Activated T-cell treated with anti-CD3 and anti-CD28 coated beads, Interleukin-2, amount 50 U/mL, for 48 hours (primary cell): ENCODE measurements at regions not wholly inside any gene's neighbourhood (a gene's known extent, or its start where the extent isn't known, plus 50 kb on each side); places are given as distances from the start of the nearest gene placed in this dataset.

Experiments
- DNase-seq, 2 experiments: peaks; one replicate each; pipeline ENCODE4 v3.0.0-alpha.2; 2020

- no peak for DNase-seq
Observed at GRCh38 chr7:22586101-22586785, 86.3 kb upstream of the STEAP1B start.

GRCh38 chr7:22584179-22584578, 84.2 kb upstream of the STEAP1B start:
- no peak for DNase-seq

- DNase-seq: no peak
Observed at GRCh38 chr7:22582863-22583622, 83.1 kb upstream of the STEAP1B start.

GRCh38 chr7:22581099-22581498, 81.1 kb upstream of the STEAP1B start:
- DNase-seq: no peak

GRCh38 chr7:22579961-22580360, 80.0 kb upstream of the STEAP1B start:
- DNase-seq: no peak

GRCh38 chr7:22578007-22578733, 78.2 kb upstream of the STEAP1B start:
- DNase-seq: no peak

GRCh38 chr7:22577470-22578001, 77.5 kb upstream of the STEAP1B start:
- DNase-seq: no peak

- DNase-seq: no peak
Observed at GRCh38 chr7:22576612-22577469, 76.9 kb upstream of the STEAP1B start.

GRCh38 chr7:22574754-22575520, 74.9 kb upstream of the STEAP1B start:
- DNase-seq: no peak

GRCh38 chr7:22572937-22573336, 72.9 kb upstream of the STEAP1B start:
- no peak for DNase-seq

GRCh38 chr7:22572292-22572691, 72.3 kb upstream of the STEAP1B start:
- no peak for DNase-seq

GRCh38 chr7:22571766-22572165, 71.8 kb upstream of the STEAP1B start:
- no peak for DNase-seq

- no peak for DNase-seq
Observed at GRCh38 chr7:22569586-22570321, 69.8 kb upstream of the STEAP1B start.

- DNase-seq: no peak
Observed at GRCh38 chr7:22566592-22566991, 66.6 kb upstream of the STEAP1B start.

GRCh38 chr7:22566176-22566575, 66.2 kb upstream of the STEAP1B start:
- no peak for DNase-seq

GRCh38 chr7:22565315-22565811, 65.4 kb upstream of the STEAP1B start:
- no peak for DNase-seq

- no peak for DNase-seq
Observed at GRCh38 chr7:22564511-22565045, 64.6 kb upstream of the STEAP1B start.

- peak; percentile 53 to 57 for DNase-seq
Observed at GRCh38 chr7:22563621-22564241, 63.7 kb upstream of the STEAP1B start.

GRCh38 chr7:22563032-22563501, 63.1 kb upstream of the STEAP1B start:
- no peak for DNase-seq
